Peyer's patch (tissue), 4 donors: ENCODE measurements at regions not wholly inside any gene's neighbourhood (a gene's known extent, or its start where the extent isn't known, plus 50 kb on each side); places are given as distances from the start of the nearest gene placed in this dataset.

Experiments
- DNase-seq, 3 donors: peaks; one replicate each; pipeline ENCODE4 v3.0.0-alpha.2; 2017 to 2019
- H3K27ac ChIP-seq, 4 donors: fragments of 200-600 bp; sonication (generic); one replicate each; pipeline ENCODE4 v1.5.1; 2016 to 2019
- H3K27me3 ChIP-seq, 2 donors: fragments of 200-600 bp; sonication (generic); one replicate each; pipeline ENCODE4 v1.5.1; 2019
- H3K36me3 ChIP-seq, 3 donors: fragments of 200-600 bp; sonication (generic); one replicate each; pipeline ENCODE4 v1.5.1; 2016 to 2019
- H3K4me1 ChIP-seq, 4 donors: fragments of 200-600 bp; sonication (generic); one replicate each; pipeline ENCODE4 v1.5.1; 2016 to 2019
- H3K4me3 ChIP-seq, 4 donors: fragments of 200-600 bp; sonication (generic); 1 replicate in 3 of 4; 2 replicates in 1 of 4; pipeline ENCODE4 v1.5.1; 2016 to 2019; ENCODE audit warnings: mild to moderate bottlenecking in 1 of 4
- H3K9me3 ChIP-seq, 4 donors: fragments of 200-600 bp; sonication (generic); one replicate each; pipeline ENCODE4 v1.5.1; 2016 to 2019; ENCODE audit warnings: mild to moderate bottlenecking in 1 of 4
- POLR2A ChIP-seq, 2 donors: fragments of 450-650 bp; IDR thresholded peaks; one replicate each; pipeline ENCODE4 v1.5.1; 2017; ENCODE audit warnings: antibody characterized with exemption in 2 of 2, mild to moderate bottlenecking in 2 of 2, moderate library complexity in 2 of 2
- TF ChIP-seq, protein P1 (sequence below), 6 experiments: fragments of 450-650 bp in 4 of 6; fragments of 200-600 bp in 2 of 6; sonication (generic) in 1 of 6; IDR thresholded peaks; one replicate each; pipeline ENCODE4 v1.5.1; 2017 to 2019; ENCODE audit warnings: antibody characterized with exemption in 6 of 6, mild to moderate bottlenecking in 3 of 6, moderate library complexity in 1 of 6

DNA sequence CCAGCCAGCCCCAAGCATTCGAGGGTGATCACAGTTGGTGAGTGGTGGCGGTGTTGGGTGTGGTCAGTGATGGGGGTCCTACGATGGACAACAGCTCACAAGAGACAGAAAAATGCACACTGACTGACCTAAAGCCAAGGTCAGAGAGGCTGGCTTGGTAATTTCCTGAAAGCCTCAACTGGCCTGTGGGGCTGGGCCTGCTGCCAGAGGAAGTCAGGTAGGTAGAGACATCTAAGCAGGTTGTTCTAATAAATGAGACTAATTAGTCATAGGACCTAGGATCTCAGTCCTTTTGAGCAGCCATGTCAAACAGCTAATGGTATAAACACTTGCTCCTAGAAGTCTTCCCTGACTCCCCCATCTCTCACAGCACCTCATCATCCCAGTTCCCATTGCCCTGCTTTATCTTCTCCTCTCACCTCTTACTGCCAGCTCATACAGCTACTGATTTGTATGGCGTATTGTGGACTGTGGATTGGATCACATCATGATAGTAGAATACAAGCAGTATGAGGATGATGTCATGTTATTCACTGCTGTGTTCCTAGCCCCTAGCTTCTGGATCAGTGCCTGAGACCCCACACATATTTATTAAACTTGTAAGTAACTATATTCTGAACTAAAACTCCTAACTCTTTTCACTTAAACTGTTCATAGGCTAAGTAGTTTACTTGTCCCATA, 262.9 kb upstream of the KLHL29 start:
- no peak for DNase-seq
- no peaks in the 10 kb centered on the region for H3K36me3 ChIP-seq
- no peaks in the 10 kb centered on the region for H3K27me3 ChIP-seq
- H3K4me3 ChIP-seq = no peak overlapping the region
- H3K9me3 ChIP-seq = no peaks in the 10 kb centered on the region
- TF ChIP-seq POLR2A (IDR thresholded peaks at IDR 0.05) = no peak
- TF ChIP-seq, protein P1, sequence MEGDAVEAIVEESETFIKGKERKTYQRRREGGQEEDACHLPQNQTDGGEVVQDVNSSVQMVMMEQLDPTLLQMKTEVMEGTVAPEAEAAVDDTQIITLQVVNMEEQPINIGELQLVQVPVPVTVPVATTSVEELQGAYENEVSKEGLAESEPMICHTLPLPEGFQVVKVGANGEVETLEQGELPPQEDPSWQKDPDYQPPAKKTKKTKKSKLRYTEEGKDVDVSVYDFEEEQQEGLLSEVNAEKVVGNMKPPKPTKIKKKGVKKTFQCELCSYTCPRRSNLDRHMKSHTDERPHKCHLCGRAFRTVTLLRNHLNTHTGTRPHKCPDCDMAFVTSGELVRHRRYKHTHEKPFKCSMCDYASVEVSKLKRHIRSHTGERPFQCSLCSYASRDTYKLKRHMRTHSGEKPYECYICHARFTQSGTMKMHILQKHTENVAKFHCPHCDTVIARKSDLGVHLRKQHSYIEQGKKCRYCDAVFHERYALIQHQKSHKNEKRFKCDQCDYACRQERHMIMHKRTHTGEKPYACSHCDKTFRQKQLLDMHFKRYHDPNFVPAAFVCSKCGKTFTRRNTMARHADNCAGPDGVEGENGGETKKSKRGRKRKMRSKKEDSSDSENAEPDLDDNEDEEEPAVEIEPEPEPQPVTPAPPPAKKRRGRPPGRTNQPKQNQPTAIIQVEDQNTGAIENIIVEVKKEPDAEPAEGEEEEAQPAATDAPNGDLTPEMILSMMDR (IDR thresholded peaks at IDR 0.05) = no peak
- peak overlapping the region in 1 of 4 donors; percentile 25 for H3K27ac ChIP-seq
- peaks cover 0 to 40% (median 2%) of the 10 kb centered on the region in 4 donors for H3K4me1 ChIP-seq

DNA sequence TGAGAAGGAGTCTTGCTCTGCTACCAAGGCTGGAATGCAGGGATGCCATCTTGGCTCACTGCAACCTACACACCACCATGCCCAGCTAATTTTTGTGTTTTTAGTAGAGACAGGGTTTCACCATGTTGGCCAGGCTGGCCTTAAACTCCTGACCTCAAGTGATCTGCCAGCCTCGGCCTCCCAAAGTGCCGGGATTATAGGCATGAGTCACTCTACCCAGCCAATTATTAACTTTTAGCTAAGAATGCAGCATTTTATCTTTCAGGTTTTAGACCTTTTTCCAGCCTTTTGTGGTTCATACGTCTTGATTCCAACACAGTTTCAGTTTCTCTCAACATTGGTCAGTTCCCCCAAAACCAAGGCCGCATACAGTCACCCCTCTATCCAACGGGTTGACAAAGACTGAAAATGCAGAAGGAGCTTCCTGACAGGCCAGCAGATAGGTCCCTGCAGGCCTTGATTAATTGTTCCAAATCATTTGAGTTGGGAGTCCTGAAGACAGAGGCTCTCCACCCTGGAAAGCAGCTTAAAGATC, 262.2 kb upstream of the KLHL29 start:
- Histone ChIP-seq H3K27me3 (no peaks in the 10 kb centered on the region), H3K4me3 (no peak overlapping the region), H3K9me3 (no peaks in the 10 kb centered on the region), H3K27ac (no peak overlapping the region), H3K4me1 (peaks cover 0 to 41% (median 2%) of the 10 kb centered on the region in 4 donors), H3K36me3 (no peaks in the 10 kb centered on the region)
- peak in 1 of 3 donors; percentile 52 for DNase-seq
- TF ChIP-seq, protein P1 (IDR thresholded peaks at IDR 0.05) = no peak
- TF ChIP-seq POLR2A (IDR thresholded peaks at IDR 0.05) = no peak

DNA sequence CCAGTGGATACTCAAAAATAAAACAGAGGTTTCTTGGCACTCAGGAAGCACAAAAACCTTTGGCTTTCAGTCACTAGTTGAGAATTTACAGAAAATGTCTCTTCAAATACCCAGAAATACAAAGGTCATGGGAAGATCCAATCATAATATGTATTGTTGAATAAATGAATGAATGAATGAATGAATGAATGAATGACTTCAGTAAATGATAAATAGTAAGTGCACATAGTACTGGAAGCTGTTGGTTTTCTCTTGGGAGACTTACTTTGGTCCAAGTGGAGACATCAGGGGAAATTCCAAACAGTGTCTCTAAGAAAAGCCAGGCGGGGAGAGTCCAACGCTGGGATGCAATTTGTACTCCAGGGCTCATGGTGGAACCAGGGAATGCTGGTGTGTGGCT, 261.3 kb upstream of the KLHL29 start:
- H3K36me3 ChIP-seq = no peaks in the 10 kb centered on the region
- H3K27me3 ChIP-seq = no peaks in the 10 kb centered on the region
- no peaks in the 10 kb centered on the region for H3K9me3 ChIP-seq
- no peak overlapping the region for H3K4me3 ChIP-seq
- no peak for DNase-seq
- no peak overlapping the region for H3K27ac ChIP-seq
- no peak for TF ChIP-seq POLR2A (IDR thresholded peaks at IDR 0.05)
- TF ChIP-seq, protein P1 (IDR thresholded peaks at IDR 0.05) = no peak
- peaks cover 0 to 48% (median 3%) of the 10 kb centered on the region in 4 donors for H3K4me1 ChIP-seq

DNA sequence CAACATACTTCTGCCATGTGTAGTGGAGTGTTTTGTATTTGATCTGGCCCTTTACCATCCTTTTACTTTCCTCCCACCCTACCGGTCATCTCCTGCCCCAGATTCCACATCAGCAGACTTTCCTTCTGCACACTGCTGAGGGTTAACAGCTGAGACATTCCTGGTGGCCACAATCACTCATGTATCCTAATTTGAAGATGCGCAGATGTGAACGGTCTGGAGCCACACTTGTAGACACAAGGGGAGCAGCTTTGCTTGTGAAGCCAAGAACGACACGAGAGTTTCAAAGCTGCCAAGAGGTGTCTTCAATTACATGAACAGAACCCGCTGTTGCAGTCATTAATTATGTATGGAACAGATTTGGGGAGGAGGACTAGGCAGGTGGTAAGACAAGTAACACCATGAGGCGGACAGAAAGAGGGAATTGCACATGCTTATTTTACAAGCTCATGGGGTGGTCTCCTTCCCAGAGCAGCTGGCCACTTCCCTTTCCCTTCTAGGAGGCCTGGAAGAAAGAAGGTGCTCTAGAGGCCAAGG, 260.7 kb upstream of the KLHL29 start:
- no peak for TF ChIP-seq POLR2A (IDR thresholded peaks at IDR 0.05)
- TF ChIP-seq, protein P1 (IDR thresholded peaks at IDR 0.05) = no peak
- Histone ChIP-seq H3K27ac (no peak overlapping the region), H3K27me3 (no peaks in the 10 kb centered on the region), H3K4me3 (no peak overlapping the region), H3K36me3 (no peaks in the 10 kb centered on the region), H3K4me1 (peaks cover 0 to 44% (median 3%) of the 10 kb centered on the region in 4 donors), H3K9me3 (no peaks in the 10 kb centered on the region)
- DNase-seq = no peak

DNA sequence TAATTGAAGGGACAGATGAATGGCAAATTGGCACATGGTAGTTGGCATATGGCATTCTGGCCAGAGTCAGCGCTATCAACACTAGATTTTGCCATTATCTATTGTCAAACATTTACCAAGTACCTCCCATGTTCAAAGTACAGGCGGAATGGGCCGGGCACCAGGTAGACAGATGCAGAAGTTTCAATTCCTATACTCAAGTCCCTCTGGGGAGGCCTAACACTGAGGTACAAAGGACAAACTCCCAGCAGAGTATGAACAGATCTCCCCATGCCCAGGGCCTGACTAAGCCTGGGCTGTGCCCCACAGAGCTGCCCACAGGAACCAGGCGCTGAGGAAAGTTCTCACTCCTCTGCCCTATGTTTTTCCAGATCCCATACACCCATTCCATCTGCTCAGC, 257.5 kb upstream of the KLHL29 start:
- Histone ChIP-seq H3K4me1 (peaks cover 0 to 34% (median 3%) of the 10 kb centered on the region in 4 donors), H3K36me3 (no peaks in the 10 kb centered on the region), H3K27ac (peak overlapping the region in 3 of 4 donors; percentile 45 to 69 (median 58)), H3K9me3 (no peaks in the 10 kb centered on the region), H3K4me3 (no peak overlapping the region), H3K27me3 (no peaks in the 10 kb centered on the region)
- TF ChIP-seq POLR2A (IDR thresholded peaks at IDR 0.05) = peak in 1 of 2 donors; percentile 41
- TF ChIP-seq, protein P1 (IDR thresholded peaks at IDR 0.05) = peak in 3 of 6 experiments; percentile 30 to 36 (median 33)
- DNase-seq = peak in 2 of 3 donors; percentile 76 to 87
